ENCODE measurements at regions not wholly inside any gene's neighbourhood (a gene's known extent, or its start where the extent isn't known, plus 50 kb on each side); places are given as distances from the start of the nearest gene placed in this dataset.
A peak's percentile ranks its signal among the peaks of the same experiment; 100 is the strongest.
"Not testable (repeated sequence)": the region's sequence is repeated elsewhere in the genome, so short reads cannot be mapped to it uniquely, and the experiment has no call there.

DNA sequence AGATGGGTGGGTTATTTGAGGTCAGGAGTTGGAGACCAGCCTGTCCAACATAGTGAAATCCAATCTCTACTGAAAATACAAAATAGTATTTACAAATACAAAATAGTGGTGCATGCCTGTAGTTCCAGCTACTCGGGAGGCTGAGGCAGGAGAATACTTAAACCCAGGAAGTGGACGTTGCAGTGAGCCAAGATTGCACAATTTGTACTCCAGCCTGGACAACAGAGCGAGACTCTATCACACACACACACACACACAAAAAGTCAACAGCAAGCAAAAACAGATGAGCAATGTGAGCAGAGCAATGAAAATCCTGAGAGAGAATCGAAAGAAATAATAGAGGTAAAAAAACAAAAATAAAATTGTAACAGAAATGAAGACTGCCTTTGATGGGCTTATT is 168.8 kb downstream of the PCDH18 start:
- H3K27ac ChIP-seq, result no peak overlapping the region
- H3K4me3 ChIP-seq, result no peak overlapping the region
- H3K36me3 ChIP-seq, result no peaks in the 10 kb centered on the region
- no peaks in the 10 kb centered on the region for H3K27me3 ChIP-seq
- WGBS, 2 donors, result 48 to 78% methylated on average over 4 of the region's 4 CpGs
- no peak for DNase-seq
- H3K4me1 ChIP-seq, result peaks cover 0 to 26% (median 11%) of the 10 kb centered on the region in 4 donors
- no peak for TF ChIP-seq POLR2AphosphoS5 (IDR thresholded peaks at IDR 0.05)
- TF ChIP-seq EP300 (IDR thresholded peaks at IDR 0.05), result no peak
- TF ChIP-seq POLR2A (IDR thresholded peaks at IDR 0.05), result no peak
- TF ChIP-seq CTCF (IDR thresholded peaks at IDR 0.05), result no peak
- H3K9me3 ChIP-seq, result no peaks in the 10 kb centered on the region
- intact Hi-C loops (cut with DNase I), result no loop called here

DNA sequence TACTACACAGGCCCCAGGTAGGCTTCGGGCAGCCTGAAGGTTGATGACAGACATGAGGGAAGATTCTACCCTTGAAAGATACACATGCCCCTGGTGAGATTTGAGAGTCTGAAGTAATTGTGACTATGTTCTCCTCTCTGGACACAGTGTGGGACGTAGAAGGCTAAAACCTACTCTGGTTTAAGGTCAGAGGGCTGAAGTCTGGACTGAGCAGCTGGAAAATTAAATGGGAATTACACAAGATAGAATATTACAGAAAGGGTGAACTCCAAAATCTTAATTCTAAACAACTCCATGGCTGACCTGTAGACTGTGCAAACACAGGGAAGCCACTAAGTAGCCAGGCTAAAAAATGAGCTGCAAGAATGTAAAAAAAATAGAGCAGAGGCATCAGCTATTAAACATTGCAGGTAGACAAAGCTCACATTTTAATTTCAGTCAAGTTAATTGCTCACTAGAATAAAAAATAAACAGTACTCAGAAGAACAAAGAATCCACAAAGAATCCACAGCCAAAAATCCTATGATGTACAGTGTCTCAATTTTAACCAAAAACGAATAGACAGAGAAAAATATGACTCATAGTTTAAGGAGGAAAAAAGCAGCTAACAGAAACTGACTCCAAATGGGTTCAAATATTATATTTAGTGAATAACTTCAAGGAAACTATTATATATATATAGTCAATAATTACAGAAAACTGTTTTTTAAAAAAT is 170.4 kb downstream of the PCDH18 start:
- Histone ChIP-seq H3K4me3 (no peak overlapping the region), H3K9me3 (no peaks in the 10 kb centered on the region), H3K36me3 (no peaks in the 10 kb centered on the region), H3K4me1 (peaks cover 0 to 26% (median 8%) of the 10 kb centered on the region in 4 donors), H3K27me3 (no peaks in the 10 kb centered on the region), H3K27ac (peak overlapping the region in 2 of 4 donors; percentile 1 to 33)
- no peak for DNase-seq
- intact Hi-C loops (cut with DNase I), result no loop called here
- 61 to 72% methylated on average over 3 of the region's 3 CpGs for WGBS, 2 donors
- no peak for TF ChIP-seq EP300 (IDR thresholded peaks at IDR 0.05)
- no peak for TF ChIP-seq POLR2AphosphoS5 (IDR thresholded peaks at IDR 0.05)
- no peak for TF ChIP-seq POLR2A (IDR thresholded peaks at IDR 0.05)
- TF ChIP-seq CTCF (IDR thresholded peaks at IDR 0.05), result no peak

DNA sequence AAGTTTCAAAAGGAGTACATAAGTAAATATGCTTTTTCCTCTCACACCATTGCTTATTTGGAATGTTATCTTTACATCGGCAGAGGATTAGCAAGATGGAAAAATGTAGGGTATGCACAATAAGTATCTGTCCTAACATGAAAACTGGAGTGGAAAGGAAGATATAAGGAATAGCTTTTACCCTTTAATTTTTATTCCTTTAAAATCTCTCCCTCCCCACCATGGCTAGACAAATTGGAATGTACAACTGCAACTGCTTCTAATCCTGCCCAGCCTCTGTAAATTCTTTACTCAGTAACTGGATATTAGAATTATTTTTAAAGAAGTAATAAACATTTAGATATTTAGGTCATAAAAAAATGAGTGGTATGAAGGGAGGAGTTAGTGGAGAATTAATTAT is 171.5 kb downstream of the PCDH18 start:
- no peak for DNase-seq
- Histone ChIP-seq H3K27ac (no peak overlapping the region), H3K9me3 (no peaks in the 10 kb centered on the region), H3K27me3 (no peaks in the 10 kb centered on the region), H3K4me1 (peaks cover 0 to 26% (median 8%) of the 10 kb centered on the region in 4 donors), H3K4me3 (no peak overlapping the region), H3K36me3 (no peaks in the 10 kb centered on the region)
- no peak for TF ChIP-seq POLR2A (IDR thresholded peaks at IDR 0.05)
- no peak for TF ChIP-seq EP300 (IDR thresholded peaks at IDR 0.05)
- TF ChIP-seq POLR2AphosphoS5 (IDR thresholded peaks at IDR 0.05), result no peak
- no peak for TF ChIP-seq CTCF (IDR thresholded peaks at IDR 0.05)
- intact Hi-C loops (cut with DNase I), result no loop called here
- 62 to 67% methylated on average over 1 of the region's 1 CpG for WGBS, 2 donors

DNA sequence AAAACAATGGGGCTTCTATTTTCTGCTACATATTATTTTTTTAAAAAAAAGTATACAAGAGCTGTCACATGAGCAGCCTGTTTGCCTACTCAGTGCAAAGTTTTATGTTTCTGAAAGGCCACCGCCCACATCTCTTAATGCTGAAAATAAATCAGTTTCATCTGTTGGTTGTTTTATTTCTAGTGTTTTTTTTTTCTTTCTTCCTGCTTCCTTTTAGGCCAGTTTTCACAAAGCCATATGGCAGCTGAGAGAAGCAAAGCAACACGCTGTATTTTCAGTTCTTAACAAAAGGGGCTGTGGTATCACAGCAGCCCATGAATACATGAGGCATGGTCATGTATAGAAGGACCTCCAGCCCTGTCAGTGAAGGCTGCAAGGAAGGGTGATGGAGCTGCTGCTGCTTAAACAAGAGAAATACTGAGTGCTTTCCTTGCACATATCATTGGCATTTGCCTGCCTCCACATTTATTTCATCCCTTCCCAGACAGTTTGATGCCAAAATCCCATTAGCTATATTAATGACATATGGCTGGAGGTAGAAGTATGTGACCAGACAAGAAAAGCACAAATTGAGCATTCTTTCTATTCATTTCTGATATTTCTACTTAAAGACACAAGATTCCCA is 172.5 kb downstream of the PCDH18 start:
- WGBS, 2 donors, result 10 to 32% methylated on average over 2 of the region's 2 CpGs
- Histone ChIP-seq H3K4me1 (peaks cover 0 to 26% (median 8%) of the 10 kb centered on the region in 4 donors), H3K27ac (peak overlapping the region in 1 of 4 donors; percentile 33), H3K27me3 (no peaks in the 10 kb centered on the region), H3K36me3 (no peaks in the 10 kb centered on the region), H3K4me3 (no peak overlapping the region), H3K9me3 (no peaks in the 10 kb centered on the region)
- DNase-seq, result no peak
- no peak for TF ChIP-seq EP300 (IDR thresholded peaks at IDR 0.05)
- no peak for TF ChIP-seq POLR2AphosphoS5 (IDR thresholded peaks at IDR 0.05)
- TF ChIP-seq POLR2A (IDR thresholded peaks at IDR 0.05), result no peak
- TF ChIP-seq CTCF (IDR thresholded peaks at IDR 0.05), result no peak
- intact Hi-C loops (cut with DNase I), result no loop called here

DNA sequence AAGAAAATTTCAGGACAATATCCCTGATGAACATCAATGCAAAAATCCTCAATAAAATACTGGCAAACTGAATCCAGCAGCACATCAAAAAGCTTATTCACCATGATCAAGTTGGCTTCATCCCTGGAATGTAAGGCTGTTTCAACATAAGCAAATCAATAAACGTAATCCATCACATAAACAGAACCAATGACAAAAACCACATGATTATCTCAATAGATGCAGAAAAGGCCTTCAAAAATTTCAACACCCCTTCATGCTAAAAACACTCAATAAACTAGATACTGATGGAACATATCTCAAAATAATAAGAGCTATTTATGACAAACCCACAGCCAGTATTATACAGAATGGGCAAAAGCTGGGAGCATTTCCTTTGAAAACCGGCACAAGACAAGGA is 177.7 kb downstream of the PCDH18 start:
- H3K4me3 ChIP-seq; H3K27ac ChIP-seq; DNase-seq; H3K36me3 ChIP-seq; H3K9me3 ChIP-seq; H3K27me3 ChIP-seq; intact Hi-C loops (cut with DNase I); H3K4me1 ChIP-seq: not testable (repeated sequence)
- 80 to 81% methylated on average over 2 of the region's 2 CpGs for WGBS, 2 donors
